HG03139 (cell line): ENCODE measurements at regions not wholly inside any gene's neighbourhood (a gene's known extent, or its start where the extent isn't known, plus 50 kb on each side); places are given as distances from the start of the nearest gene placed in this dataset.

Experiments used
- ATAC-seq: cut with Tn5 transposase; IDR thresholded peaks from one replicate; pipeline ENCODE4 v1.9.1; 2021; ENCODE audit not compliant: unreplicated experiment

- ATAC-seq: no peak
Measured at GRCh38 chr16:48950184-48950583, 331.5 kb downstream of the CBLN1 start.

DNA sequence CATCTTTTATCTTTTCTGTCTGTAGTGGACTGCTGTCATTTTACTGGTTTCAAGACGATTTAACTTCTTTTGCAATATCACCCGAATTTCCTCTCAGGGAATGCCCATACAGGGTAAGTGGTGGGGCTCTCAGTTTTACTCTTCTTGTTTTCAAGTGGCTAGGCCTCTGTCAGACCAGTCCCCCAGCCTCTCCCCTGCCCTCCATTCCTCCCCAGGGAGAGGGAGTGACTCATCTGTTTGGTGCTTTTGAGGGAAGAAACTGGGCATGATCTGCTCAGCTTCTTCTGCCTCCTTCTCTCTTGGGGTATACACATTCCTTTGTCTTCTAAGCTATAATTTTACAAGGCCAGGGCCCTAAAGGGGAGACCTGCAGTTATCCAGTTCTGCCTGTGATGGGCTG, 332.0 kb downstream of the CBLN1 start:
- ATAC-seq: no peak

DNA sequence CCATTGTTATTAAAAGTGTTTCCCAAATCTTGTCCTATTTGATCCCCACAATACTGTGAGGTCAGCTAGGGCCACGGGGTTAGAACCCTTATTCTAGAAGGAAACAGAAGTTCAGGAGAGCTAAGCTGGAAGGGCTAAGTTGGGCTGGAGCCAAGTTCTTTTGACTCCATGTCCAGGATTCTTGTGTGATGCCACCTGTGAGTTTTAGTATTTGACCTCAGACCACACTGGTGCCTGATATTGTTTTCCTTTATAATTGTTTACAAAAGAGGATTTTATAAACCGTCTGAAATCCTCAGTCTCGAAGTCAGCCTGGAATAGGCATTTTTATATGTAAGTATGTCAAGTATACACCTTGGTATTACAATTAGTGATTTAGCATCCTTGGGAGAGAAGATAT, 332.7 kb downstream of the CBLN1 start:
- ATAC-seq: no peak

- no peak for ATAC-seq
Measured at GRCh38 chr16:48947371-48947713, 334.3 kb downstream of the CBLN1 start.

DNA sequence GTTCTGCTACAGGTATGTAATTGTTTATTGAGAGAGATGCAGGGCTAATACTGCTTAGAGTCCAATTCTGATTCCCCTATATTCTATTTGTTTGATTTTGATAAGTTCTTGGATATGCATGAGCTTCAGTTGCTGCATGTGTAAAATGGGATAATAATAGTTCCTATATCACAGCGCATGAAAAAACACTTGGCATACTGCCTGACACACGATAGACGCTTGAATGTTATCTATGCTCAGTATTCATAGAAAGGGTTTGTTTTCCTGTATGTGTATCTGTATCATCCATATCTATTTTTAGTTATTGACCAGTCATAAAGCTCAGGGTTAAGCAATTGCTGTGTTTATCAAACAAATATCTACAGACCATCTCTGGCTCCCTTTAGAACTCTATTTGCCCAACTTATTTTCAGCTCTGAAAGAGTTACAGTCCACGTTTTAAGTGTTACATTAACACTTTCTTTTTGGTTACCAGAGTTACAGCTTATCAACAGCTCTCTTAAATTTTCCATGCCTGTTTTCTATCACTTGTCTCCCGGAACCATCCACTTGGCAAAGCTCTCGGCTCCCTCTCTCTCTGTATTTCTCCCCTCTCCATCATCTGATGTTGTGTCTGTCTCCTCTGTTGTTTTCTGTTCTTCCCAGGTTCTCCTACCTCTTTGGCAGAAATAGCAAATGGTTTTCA, 334.8 kb downstream of the CBLN1 start:
- no peak for ATAC-seq

DNA sequence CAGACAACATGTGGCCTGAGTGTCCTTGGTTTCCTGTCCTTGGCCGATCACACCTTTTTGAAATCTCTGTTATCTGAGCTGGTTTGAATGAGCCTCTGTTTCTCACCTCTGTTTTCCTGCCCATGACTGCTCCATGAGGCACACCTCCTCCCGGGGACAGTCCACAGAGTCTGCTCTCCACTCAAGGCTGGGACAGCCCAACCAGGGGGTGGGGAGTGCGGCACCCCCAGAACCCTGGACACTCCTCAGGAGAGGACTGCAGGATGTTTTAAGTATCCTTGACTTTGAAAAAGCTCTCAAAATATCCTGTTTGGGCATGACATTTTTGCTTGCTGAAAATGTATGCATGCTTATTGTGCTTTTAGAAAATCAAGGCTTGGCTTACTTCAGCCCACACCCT, 333.0 kb upstream of the N4BP1 start:
- ATAC-seq: no peak

- no peak for ATAC-seq
Measured at GRCh38 chr16:48936811-48937210, 326.8 kb upstream of the N4BP1 start.

DNA sequence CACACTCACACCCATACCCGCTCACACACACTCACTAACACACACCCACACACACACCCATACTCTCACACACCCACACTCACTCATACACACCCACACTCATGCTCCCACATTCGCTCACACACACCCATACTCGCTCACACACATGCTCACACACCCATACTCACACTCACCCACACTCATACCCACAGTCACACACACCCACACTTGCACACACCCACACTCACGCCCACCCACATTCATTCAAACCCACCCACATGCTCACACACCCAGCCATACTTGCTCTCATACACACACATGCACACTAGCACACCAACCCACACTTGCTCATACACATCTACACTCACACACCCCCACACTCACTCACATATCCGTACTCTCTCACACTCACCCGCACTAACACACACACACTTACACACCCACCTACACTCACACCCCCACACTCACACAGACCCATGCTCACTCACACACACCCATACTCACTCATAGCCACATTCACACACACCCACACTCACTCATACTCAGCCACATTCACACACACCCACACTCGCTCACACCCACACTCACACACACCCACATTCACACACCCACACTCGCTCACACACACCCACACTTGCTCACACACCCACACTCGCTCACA, 322.4 kb upstream of the N4BP1 start:
- no peak for ATAC-seq

DNA sequence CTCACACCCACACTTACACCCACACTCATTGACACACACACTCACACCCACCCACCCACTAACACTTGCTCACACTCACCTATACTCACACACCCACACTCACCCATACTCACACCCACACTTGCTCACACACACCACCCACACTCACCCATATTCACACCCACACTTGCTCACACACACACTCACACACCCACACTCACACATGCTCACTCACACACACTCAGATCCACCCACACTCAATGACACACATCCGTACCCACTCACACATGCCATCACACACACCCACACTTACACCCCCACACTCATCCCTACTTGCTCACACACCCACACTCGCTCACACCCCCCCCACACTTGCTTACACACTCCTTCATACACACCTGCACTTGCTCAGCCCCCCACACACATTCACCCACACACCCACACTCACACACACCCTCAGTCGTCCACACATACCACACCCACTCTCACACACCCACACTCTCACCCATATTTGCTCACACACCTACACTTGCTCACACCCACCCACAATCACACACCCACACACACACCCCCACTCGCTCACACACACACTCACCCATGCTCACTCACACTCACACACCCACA, 321.1 kb upstream of the N4BP1 start:
- no peak for ATAC-seq

GRCh38 chr16:48919791-48920190, 309.8 kb upstream of the N4BP1 start:
- no peak for ATAC-seq

DNA sequence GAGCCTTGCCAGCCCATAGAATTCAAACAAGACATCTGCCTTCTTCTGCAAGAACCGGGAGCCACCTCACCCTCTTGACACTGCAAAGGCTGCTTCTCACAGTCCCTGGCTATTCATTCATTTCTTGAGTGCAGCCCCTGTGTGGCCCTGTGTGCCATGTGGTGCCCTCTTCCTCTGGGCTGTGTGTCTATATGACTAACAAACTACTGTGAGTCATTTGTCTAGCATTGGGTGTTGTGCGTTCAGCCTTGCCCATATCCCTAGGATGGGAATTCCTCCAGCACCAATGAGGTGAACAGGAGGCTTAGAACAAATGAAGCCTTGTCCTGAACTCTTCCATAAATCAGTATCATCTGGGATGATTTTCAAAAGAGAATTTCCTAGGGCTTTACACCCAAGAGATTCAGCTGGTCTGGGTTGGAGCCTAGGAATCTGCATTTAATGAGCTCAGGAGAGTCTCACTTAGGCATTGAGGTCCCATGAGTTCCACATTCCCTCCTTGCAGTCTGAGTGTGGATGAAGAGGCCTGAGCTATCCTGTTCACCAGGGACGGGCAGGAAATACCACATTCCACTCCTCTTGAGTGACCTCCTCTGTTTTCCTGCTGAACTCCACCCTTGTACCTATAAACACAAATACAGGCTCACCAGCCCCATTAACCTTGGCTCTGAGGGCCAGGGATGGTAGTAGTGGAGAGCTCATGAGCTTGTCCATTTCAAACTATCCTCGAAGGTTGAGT, 308.7 kb upstream of the N4BP1 start:
- ATAC-seq: no peak

DNA sequence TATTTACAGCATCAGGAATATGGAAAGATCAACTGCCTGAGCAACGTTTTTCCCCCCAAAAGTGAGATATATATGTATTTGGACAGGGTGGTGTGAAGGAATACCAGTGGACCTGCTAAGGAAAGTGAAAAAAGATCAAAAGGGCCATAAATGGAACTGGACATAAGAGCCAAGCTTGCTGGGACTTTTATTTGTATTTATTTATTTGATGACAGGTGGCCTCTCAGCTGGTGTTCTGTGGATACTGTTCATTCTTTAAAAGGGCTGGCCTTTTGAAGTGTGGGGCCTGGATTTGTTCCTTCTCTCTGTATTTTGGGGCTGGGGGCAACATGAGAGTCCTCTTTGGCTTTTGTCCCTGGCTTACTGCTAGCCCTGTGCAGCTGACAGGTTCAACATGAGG, 306.6 kb upstream of the N4BP1 start:
- ATAC-seq: no peak

GRCh38 chr16:48914070-48914469, 304.1 kb upstream of the N4BP1 start:
- no peak for ATAC-seq

GRCh38 chr16:48913384-48913783, 303.4 kb upstream of the N4BP1 start:
- no peak for ATAC-seq

DNA sequence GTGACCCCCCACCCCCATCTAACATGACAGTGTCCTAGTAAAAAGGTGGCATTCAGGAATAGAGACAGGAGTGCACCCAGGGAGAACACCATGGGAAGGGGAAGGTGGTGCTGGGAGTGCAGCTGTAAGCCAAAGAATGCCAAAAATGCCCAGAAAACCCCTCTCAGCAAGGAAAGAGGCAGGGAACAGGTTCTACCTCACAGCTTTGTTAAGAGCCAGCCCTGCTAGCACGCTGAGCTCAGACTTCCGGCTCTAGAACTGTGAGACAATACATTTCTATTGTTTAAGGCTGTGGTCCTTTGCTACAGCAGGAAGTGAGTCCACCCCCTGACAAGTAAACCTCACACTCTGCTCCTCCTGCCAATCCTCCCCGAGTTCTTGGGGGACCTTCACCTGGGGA, 302.4 kb upstream of the N4BP1 start:
- ATAC-seq: no peak

DNA sequence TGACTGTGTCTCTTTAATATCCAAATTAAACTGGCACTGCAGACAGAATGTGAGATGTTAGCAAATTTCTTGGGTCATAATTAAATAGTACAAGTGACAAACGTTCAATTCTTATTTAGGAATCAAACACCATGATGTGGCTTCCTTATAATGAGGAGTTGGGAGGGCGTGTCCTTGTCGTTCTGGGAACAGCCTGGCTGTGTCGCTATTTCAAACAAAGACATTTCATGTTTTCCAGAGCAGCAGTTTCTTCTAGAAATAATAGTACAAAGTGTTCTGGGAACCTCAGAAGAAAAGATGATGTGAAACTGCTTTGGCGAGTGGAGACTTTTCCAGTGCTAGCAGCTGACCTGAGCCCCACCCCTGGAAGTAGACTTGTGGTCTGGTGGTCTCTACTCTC, 301.7 kb upstream of the N4BP1 start:
- ATAC-seq: no peak

- no peak for ATAC-seq
Measured at GRCh38 chr16:48910214-48910613, 300.2 kb upstream of the N4BP1 start.

GRCh38 chr16:48909231-48909630, 299.3 kb upstream of the N4BP1 start:
- no peak for ATAC-seq

DNA sequence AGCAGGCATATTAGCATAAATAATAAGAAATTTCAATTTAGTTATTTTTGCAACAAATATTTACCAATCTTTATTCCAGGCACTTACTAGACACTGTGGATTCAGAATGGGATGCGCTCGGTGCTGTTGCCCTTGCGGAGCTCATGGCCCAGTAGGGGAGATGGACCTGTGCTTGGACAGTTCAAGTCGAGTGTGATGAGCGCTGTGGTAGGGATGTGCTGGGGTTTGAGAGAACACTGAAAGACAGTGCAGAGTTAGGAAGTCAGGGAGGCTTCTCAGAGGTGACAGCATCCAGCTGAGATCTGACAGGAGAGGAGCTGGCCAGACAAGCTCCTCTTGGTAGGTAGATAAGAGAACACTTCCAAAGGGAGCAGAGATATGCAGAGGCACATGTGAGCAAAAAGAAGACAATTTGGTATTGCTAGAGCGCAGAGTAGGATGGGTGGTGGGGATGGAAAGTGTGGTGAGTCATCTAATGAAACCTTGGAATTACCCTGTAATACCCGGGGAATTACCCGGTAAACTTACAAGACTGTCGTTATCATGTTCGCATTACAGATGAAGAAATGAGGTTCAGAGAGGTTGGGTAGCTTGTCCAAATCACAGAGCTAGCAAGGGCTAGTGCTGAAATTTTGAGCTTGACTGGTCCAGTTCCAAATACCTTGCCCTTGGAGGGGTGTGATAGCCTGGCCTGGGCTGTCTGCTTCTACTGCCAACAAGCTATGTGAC, 298.1 kb upstream of the N4BP1 start:
- no peak for ATAC-seq

DNA sequence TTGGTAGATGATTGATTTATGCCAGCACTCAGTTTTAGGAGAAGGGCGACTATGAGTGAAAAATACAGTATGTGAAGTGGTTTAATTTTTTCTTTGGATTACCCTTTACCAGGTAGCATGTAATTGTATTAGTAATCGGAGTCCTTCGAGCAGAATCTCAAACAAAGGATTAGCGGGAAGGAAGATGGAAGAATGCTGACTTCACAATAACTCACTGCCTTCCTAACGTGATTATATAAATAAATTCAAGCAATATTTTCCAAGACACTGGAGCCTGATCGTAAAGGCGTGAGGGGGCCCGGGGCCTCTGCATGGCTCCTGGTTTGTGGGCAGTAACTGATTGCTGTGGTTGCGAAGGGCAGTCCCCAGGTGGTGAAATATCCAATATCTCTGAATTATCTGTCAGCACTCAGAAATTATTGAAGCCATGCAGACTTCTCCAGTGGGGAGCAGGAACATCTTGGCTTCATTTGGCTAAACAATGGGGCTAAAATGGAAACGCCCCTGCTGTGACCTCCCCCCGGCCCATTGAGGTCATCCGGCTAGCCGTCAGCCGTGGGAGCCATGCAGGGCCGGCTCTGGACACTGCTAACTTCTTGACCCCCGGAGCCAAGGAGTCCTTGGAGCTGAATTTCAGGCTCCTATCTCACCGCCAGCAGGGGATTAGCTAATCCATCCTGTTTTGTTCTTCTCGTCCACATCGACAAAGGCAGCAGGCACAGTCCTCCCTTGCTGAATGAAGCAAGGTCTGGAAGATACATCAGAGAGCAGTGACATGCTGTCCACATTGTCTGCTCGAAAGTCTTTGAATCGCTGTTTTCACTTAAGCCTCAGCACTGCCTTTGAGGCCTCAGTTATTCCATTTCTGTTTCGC, 295.9 kb upstream of the N4BP1 start:
- no peak for ATAC-seq
